Endothelial cell (in vitro differentiated cells): ENCODE measurements at regions not wholly inside any gene's neighbourhood (a gene's known extent, or its start where the extent isn't known, plus 50 kb on each side); places are given as distances from the start of the nearest gene placed in this dataset.
"Not testable (repeated sequence)": the region's sequence is repeated elsewhere in the genome, so short reads cannot be mapped to it uniquely, and the experiment has no call there.

Experiments used
- DNase-seq: peaks from one replicate; pipeline ENCODE4 v3.0.0; 2021; ENCODE audit warnings: low spot score
- H3K27ac Mint-ChIP-seq: one replicate; pipeline ENCODE4 v1.8.0; 2021; ENCODE audit warnings: mixed read lengths, inconsistent platforms; ENCODE audit not compliant: unreplicated experiment
- H3K27me3 Mint-ChIP-seq: one replicate; pipeline ENCODE4 v1.8.0; 2021; ENCODE audit warnings: mild to moderate bottlenecking, moderate library complexity, mixed read lengths, inconsistent platforms; ENCODE audit not compliant: unreplicated experiment
- H3K36me3 Mint-ChIP-seq: one replicate; pipeline ENCODE4 v1.8.0; 2021; ENCODE audit warnings: mild to moderate bottlenecking, low read depth, mixed read lengths, inconsistent platforms; ENCODE audit not compliant: unreplicated experiment
- H3K4me1 Mint-ChIP-seq: one replicate; pipeline ENCODE4 v1.8.0; 2021; ENCODE audit warnings: mild to moderate bottlenecking, mixed read lengths, inconsistent platforms; ENCODE audit not compliant: unreplicated experiment
- H3K4me3 Mint-ChIP-seq: one replicate; pipeline ENCODE4 v1.8.0; 2021; ENCODE audit warnings: mild to moderate bottlenecking, mixed read lengths, inconsistent platforms; ENCODE audit not compliant: unreplicated experiment
- H3K9me3 Mint-ChIP-seq: one replicate; pipeline ENCODE4 v1.8.0; 2021; ENCODE audit warnings: mixed read lengths, inconsistent platforms; ENCODE audit not compliant: unreplicated experiment
- CTCF ChIP-seq: fragments of 200-600 bp; sonication (generic); IDR thresholded peaks from one replicate; pipeline ENCODE4 v1.5.0; 2021; ENCODE audit warnings: antibody characterized with exemption; ENCODE audit not compliant: unreplicated experiment

- DNase-seq = no peak
- Mint-ChIP-seq H3K27me3 (peaks cover 3% of the 10 kb centered on the region), H3K9me3 (peaks cover 7% of the 10 kb centered on the region), H3K36me3 (peaks cover 14% of the 10 kb centered on the region), H3K4me3 (no peak overlapping the region), H3K4me1 (no peaks in the 10 kb centered on the region), H3K27ac (no peak overlapping the region)
- TF ChIP-seq CTCF = no peak
Measured at GRCh38 chr13:44686531-44686934, 110.4 kb upstream of the TSC22D1 start.

- peaks cover 20% of the 10 kb centered on the region for H3K36me3 Mint-ChIP-seq
Measured at GRCh38 chr13:44685641-44686040, 109.5 kb upstream of the TSC22D1 start.

GRCh38 chr13:44682416-44682815 is 106.3 kb upstream of the TSC22D1 start:
- H3K4me1 Mint-ChIP-seq, H3K27me3 Mint-ChIP-seq, DNase-seq, H3K9me3 Mint-ChIP-seq, H3K27ac Mint-ChIP-seq, H3K4me3 Mint-ChIP-seq: not testable (repeated sequence)
- peaks cover 21% of the 10 kb centered on the region for H3K36me3 Mint-ChIP-seq

More at GRCh38 chr13:44685641-44686040, 109.5 kb upstream of the TSC22D1 start:
- H3K27ac Mint-ChIP-seq = no peak overlapping the region
- H3K4me1 Mint-ChIP-seq = no peaks in the 10 kb centered on the region
- TF ChIP-seq CTCF = no peak
- no peak overlapping the region for H3K4me3 Mint-ChIP-seq
- H3K9me3 Mint-ChIP-seq = peaks cover 7% of the 10 kb centered on the region
- peaks cover 3% of the 10 kb centered on the region for H3K27me3 Mint-ChIP-seq
- DNase-seq = no peak

- Mint-ChIP-seq H3K36me3 (peaks cover 18% of the 10 kb centered on the region), H3K4me3 (no peak overlapping the region), H3K27ac (no peak overlapping the region), H3K9me3 (peaks cover 7% of the 10 kb centered on the region), H3K4me1 (no peaks in the 10 kb centered on the region), H3K27me3 (peaks cover 1% of the 10 kb centered on the region)
- no peak for DNase-seq
- no peak for TF ChIP-seq CTCF
Measured at GRCh38 chr13:44680746-44681355, 104.7 kb upstream of the TSC22D1 start.

GRCh38 chr13:44679597-44679996 is 103.5 kb upstream of the TSC22D1 start:
- H3K4me3 Mint-ChIP-seq = no peak overlapping the region
- no peaks in the 10 kb centered on the region for H3K4me1 Mint-ChIP-seq
- H3K27me3 Mint-ChIP-seq = peaks cover 1% of the 10 kb centered on the region
- peaks cover 7% of the 10 kb centered on the region for H3K9me3 Mint-ChIP-seq
- H3K27ac Mint-ChIP-seq = no peak overlapping the region
- no peak for TF ChIP-seq CTCF
- DNase-seq = no peak
- H3K36me3 Mint-ChIP-seq = peaks cover 16% of the 10 kb centered on the region
